ENCODE measurements at regions not wholly inside any gene's neighbourhood (a gene's known extent, or its start where the extent isn't known, plus 50 kb on each side); places are given as distances from the start of the nearest gene placed in this dataset.

GRCh38 chr3:107098864-107099263 lies 278.4 kb upstream of the CCDC54 start:
- no peak for DNase-seq (ENCODE audit: low read depth)
- TF ChIP-seq CTCF (conservative IDR thresholded peaks at IDR 0.05; ENCODE audit: low read depth, low read length), result no peak
- H3K4me3 ChIP-seq (ENCODE audit: low read depth, low read length), result no peak overlapping the region

- TF ChIP-seq CTCF (conservative IDR thresholded peaks at IDR 0.05; ENCODE audit: low read depth, low read length), result no peak
- DNase-seq (ENCODE audit: low read depth), result no peak
- H3K4me3 ChIP-seq (ENCODE audit: low read depth, low read length), result no peak overlapping the region
Observed at GRCh38 chr3:107100137-107100536, 277.1 kb upstream of the CCDC54 start.

GRCh38 chr3:107100573-107100972 lies 276.7 kb upstream of the CCDC54 start:
- no peak for TF ChIP-seq CTCF (conservative IDR thresholded peaks at IDR 0.05; ENCODE audit: low read depth, low read length)
- no peak for DNase-seq (ENCODE audit: low read depth)
- H3K4me3 ChIP-seq (ENCODE audit: low read depth, low read length), result no peak overlapping the region

- no peak overlapping the region for H3K4me3 ChIP-seq (ENCODE audit: low read depth, low read length)
- DNase-seq (ENCODE audit: low read depth), result no peak
- TF ChIP-seq CTCF (conservative IDR thresholded peaks at IDR 0.05; ENCODE audit: low read depth, low read length), result no peak
Observed at GRCh38 chr3:107103786-107104185, 273.5 kb upstream of the CCDC54 start.

GRCh38 chr3:107106316-107106715 lies 270.9 kb upstream of the CCDC54 start:
- no peak for TF ChIP-seq CTCF (conservative IDR thresholded peaks at IDR 0.05; ENCODE audit: low read depth, low read length)
- no peak for DNase-seq (ENCODE audit: low read depth)
- no peak overlapping the region for H3K4me3 ChIP-seq (ENCODE audit: low read depth, low read length)

- TF ChIP-seq CTCF (conservative IDR thresholded peaks at IDR 0.05; ENCODE audit: low read depth, low read length), result no peak
- no peak for DNase-seq (ENCODE audit: low read depth)
Observed at GRCh38 chr3:107106907-107107306, 270.3 kb upstream of the CCDC54 start.

GRCh38 chr3:107110596-107111305 lies 266.5 kb upstream of the CCDC54 start:
- no peak overlapping the region for H3K4me3 ChIP-seq (ENCODE audit: low read depth, low read length)
- DNase-seq (ENCODE audit: low read depth), result no peak
- TF ChIP-seq CTCF (conservative IDR thresholded peaks at IDR 0.05; ENCODE audit: low read depth, low read length), result no peak

More at GRCh38 chr3:107106907-107107306, 270.3 kb upstream of the CCDC54 start:
- no peak overlapping the region for H3K4me3 ChIP-seq (ENCODE audit: low read depth, low read length)
